A204.1 (cell line): ENCODE measurements at regions not wholly inside any gene's neighbourhood (a gene's known extent, or its start where the extent isn't known, plus 50 kb on each side); places are given as distances from the start of the nearest gene placed in this dataset.
"Not testable (repeated sequence)": the region's sequence is repeated elsewhere in the genome, so short reads cannot be mapped to it uniquely, and the experiment has no call there.

Source experiments
- FAIRE-seq: peaks from 2 replicates; lab custom pipeline; 2012; peaks lifted over from hg19 to GRCh38; lab: Jason Lieb, UNC

DNA sequence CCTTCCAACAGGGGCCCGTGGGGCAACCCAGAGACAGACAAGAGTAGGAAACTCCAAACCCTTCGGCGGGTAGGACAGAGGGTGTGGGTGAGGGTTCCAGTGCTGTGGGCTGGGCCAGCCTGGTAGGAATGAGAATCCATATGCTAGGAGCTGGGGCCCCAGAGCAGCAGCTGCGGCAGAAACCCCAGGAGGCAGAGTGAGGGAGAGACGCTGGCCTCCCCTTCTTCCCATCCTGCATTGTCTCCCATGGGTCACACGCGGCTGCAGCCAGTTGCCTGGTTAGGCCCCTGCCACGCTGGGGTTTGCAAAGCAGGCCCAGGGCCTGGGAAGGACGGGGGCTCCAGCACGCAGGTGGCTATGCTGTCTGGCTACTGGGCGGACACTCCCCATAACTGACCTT lies 113.1 kb upstream of the CCZ1B start:
- not testable (repeated sequence) for FAIRE-seq

DNA sequence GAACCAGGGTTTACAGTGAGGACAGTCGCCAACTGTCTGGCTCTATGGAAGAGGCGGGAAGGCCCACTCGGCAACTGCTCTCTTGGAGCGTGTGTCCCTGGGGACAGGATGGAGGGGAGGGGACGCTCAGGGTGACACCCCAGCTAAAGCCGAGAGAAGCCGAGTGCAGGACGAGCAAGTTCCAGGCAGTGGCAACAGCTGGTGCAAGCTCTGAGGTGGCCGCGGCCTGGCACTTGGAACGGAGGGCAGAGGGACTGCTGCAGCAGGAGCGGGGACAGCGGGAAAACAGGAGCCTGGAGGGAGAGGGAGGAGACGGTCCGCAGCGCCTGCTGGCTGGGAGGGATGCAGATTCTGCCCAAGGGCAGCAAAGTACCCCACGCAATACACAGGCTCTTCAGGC lies 113.8 kb upstream of the CCZ1B start:
- FAIRE-seq = not testable (repeated sequence)

DNA sequence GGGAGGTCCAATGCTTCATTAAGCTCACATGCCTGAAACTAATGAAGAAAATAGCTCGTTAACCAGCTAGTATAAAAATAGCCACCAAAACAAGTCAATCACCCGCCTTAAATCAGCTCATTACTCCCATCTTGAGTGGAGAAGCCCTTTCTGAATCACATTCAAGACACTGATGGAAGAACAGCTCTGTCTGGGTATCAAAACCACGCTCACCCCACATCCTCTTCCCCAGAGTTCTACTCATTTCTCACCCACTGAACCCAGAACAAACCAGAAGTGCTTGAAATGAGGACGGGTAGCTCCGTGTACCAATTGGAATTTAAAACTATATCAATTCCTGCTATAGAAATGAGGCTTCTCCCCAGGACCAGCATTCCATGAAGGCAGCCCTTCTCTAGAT lies 120.8 kb upstream of the CCZ1B start:
- FAIRE-seq = not testable (repeated sequence)

DNA sequence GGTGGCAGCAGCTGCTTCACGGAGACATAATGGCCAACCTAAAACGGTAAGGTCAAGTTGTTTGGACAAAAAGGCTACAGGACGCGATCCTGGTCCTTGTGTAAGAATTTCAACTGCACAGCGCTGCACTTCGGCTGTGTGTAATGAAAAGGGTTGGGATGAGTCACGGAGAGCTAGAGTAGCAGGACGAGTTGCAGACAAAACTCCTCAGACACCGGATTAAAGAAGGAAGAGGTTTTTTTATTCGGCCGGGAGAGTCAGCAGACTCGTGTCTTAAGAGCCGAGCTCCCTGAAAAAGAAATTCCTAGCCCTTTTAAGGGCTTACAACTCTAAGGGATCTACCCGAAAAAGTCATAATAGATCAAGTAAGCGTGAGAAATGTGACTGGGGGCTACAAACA lies 124.2 kb upstream of the CCZ1B start:
- FAIRE-seq = not testable (repeated sequence)

DNA sequence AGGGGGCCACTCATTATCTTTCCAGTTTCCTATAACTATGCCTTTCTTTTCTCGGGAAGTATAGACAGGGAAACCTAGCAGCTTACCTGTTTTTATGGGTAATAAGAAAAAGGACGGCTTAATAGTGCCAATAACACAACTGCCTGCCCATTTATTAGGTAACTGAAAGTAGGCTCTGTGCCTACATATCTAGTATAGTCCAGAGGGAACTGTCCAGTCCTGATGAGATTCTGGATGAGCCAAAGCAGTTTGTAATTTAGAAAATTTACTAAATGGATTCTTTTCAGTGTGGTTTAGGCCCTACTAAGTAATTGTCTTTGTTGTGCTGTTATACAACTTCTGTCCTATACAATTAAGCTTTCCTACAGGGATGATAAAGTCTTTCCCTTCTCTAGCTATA lies 125.5 kb upstream of the CCZ1B start:
- FAIRE-seq = not testable (repeated sequence)

DNA sequence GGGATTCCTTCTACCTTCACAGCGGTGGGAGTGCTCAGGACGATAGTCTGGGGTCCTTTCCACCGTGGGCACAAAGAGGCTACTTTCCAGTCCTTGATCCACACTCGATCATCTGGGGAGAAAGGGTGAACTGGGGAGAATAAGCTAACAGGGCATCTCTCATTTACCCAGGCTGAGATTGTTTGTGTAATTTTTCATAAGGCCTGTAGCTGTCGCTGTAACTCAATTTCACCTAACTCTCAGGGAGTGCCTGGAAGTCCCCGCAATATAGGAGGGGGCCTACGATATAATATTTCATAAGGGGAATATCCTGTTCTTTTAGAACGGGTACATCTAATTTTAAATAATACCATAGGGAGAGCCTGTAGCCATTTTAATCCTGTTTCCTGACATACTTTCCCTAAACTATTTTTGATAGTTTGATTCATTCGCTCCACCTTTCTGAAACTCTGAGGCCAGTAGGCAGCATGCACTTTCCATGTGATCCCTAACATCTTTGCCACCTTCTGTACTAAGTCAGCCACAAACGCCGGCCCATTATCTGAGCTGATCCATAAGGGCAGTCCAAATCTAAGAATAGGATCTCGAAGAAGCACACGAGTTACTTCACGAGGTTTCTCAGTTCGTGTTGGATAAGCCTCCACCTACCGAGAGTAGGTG lies 127.2 kb upstream of the CCZ1B start:
- not testable (repeated sequence) for FAIRE-seq

DNA sequence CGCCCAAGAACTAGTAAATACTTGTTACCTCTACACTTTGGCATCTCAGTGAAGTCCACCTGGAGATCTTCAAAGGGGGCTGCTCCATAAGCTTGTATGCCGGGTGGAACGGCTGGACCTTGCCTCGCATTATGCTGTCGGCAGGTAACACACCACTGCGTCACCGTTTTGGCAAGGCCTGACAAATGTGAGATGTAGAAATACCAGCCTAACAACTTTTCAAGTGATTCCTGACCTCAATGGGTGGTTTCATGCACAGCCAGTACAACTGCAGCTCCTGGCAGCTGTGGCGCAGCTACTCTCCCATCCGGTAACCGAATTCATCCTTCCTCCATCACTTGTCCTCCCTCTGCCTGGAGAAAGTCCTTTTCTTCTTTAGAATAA lies 127.7 kb upstream of the CCZ1B start:
- not testable (repeated sequence) for FAIRE-seq

DNA sequence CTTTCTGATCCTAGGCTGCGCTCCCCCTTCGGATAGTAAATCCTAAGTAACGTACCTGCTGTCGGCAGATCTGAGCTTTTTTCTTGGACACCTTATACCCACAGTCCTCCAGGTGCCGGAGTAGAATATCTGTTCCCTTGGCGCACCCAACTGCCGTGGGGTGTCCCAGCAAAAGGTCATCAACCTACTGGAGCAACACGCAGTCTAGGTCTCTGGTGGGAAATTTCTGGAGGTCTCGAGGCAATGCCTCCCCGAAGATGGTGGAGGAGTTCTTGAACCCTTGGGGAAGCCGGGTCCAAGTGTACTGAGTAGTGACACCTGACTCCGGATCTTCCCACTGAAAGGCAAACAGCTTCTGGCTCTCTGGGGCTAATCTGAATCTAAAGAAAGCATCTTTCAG lies 129.3 kb upstream of the CCZ1B start:
- FAIRE-seq = not testable (repeated sequence)

DNA sequence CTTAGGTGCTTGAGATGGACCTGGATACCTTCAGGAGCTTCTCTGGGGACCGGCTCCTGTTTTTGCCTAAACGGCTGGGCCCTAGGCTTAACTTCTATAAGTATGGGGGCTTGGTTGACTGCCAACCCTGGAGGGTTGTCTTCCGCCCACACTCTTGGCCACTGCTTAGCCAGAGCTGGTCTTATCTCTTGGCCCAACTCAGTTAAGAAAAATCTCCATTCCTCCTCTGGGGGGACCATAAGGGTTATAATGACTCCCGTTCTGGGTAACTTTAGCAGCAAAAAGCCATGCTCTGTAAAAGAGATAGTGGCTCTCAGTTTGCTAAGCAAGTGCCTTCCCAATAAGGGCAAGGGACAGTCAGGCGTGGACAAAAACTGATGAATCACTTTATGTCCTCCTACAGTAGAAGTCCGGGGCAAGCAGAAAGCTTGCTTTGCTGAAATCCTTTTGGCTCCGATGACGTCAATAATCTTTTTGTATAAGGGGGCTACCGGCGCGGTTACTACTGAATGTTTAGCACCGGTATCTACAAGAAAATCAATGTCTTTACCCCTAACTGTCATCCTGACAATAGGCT lies 130.0 kb upstream of the CCZ1B start:
- FAIRE-seq = not testable (repeated sequence)

DNA sequence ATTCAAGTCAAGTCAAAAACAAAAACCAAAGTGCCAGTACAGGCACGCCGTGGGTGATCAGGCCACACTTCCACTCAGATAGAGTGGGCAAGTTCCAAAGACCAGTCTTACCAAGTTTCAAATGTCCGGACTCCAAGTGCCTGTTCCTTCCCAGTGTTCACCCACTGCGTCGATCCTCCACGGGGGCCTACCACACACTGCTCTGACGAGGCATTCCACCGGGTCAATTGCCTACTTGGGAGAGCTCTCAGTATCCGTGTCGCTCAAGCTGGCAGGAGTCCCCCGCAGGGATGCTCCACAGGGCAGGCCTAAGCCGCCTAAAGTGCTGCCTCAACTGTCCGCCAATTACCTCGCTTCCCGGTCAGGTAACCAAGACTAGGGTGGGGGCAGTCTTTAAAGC lies 132.3 kb upstream of the CCZ1B start:
- FAIRE-seq = not testable (repeated sequence)

DNA sequence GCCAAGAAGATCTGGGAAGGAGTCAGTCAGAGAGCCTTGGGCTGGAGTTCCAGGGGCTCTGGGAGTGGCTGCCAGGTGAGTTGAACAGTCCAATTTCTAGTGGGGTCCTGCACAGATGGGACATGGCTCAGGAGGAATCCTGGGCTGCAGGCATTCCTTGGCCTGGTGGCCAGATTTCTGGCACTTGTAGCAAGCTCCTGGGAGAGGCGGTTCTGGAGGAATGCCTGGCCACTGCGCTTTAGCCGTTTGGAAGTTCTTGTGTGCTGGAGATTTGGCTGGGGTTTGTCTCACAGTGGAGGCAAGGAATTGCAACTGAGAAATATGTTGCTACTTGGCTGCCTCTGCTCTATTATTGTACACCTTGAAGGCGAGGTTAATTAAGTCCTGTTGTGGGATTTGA lies 133.9 kb upstream of the CCZ1B start:
- not testable (repeated sequence) for FAIRE-seq

DNA sequence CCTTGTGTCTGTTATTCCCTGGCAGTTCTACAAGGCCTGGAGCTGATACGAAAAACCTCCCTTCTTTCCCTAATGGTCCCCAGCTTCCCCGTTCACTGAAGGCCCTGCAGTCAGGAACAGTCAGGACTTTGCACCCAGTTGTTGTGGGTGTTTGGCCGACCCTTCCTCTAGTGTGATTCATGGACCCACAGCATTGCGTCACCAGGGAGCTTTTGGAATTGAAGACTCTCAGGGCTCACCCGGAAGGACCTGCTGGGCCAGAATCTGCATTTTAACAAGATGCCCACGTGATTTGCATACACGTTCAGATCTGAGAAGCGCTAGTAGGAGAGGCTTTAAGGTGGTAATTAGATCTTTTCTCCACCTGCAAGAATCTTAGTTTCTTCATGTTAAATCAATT lies 136.8 kb upstream of the CCZ1B start:
- FAIRE-seq = not testable (repeated sequence)

DNA sequence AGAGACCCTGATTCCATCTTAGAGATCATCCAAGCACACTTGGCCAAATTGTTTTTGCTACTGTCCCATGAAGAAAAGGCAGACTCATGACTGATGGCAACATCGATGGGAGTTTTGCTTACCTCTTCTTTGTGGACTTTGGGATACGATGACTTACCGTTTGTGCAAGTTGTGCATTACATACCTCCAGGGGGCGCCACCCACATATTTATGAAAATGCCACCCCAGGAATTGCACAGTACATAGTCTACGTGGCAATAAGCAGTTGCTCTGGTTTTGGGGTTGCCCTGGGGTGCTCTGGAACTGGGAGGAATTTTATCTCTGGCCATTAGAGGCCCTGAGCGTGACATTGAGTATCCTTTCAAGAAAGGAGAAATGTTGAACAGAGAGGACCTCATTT lies 139.0 kb upstream of the CCZ1B start:
- FAIRE-seq = not testable (repeated sequence)

DNA sequence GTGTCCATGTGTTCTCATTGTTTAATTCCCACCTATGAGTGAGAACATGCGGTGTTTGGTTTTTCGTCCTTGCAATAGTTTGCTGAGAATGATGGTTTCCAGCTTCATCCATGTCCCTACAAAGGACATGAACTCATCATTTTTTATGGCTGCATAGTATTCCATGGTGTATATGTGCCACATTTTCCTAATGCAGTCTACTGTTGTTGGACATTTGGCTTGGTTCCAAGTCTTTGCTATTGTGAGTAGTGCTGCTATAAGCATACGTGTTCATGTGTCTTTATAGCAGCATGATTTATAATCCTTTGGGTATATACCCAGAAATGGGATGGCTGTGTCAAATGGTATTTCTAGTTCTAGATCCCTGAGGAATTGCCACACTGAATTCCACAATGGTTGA lies 144.1 kb upstream of the CCZ1B start:
- FAIRE-seq = not testable (repeated sequence)

DNA sequence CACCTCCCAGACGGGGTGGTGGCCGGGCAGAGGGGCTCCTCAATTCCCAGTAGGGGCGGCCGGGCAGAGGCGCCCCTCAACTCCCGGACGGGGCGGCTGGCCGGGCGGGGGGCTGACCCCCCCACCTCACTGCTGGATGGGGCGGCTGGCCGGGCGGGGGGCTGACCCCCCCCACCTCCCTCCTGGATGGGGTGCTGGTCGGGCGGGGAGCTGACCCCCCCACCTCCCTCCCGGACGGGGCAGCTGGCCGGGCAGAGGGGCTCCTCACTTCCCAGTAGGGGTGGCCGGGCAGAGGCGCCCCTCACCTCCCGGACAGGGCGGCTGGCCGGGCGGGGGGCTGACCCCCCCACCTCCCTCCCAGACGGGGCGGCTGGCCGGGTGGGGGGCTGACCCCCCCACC lies 148.8 kb upstream of the CCZ1B start:
- FAIRE-seq = not testable (repeated sequence)

DNA sequence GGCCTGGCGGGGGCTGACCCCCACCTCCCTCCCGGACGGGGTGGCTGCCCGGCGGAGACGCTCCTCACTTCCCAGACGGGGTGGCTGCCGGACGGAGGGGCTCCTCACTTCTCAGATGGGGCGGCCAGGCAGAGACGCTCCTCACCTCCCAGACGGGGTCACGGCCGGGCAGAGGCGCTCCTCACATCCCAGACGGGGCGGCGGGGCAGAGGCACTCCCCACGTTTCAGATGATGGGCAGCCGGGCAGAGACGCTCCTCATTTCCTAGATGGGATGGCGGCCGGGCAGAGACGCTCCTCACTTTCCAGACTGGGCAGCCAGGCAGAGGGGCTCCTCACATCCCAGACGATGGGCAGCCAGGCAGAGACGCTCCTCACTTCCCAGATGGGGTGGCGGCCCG lies 149.3 kb upstream of the CCZ1B start:
- not testable (repeated sequence) for FAIRE-seq

DNA sequence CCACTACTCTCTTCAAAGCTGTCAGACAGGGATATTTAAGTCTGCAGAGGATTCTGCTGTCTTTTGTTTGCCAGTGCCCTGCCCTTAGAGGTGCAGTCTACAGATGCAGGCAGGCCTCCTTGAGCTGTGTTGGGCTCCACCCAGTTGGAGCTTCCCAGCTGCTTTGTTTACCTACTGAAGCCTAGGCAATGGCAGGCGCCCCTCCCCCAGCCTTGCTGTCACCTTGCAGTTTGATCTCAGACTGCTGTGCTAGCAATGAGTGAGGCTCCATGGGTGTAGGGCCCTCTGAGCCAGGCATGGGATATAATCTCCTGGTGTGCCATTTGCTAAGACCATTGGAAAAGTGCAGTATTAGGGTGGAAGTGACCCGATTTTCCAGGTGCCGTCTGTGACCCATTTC lies 151.3 kb upstream of the CCZ1B start:
- not testable (repeated sequence) for FAIRE-seq

DNA sequence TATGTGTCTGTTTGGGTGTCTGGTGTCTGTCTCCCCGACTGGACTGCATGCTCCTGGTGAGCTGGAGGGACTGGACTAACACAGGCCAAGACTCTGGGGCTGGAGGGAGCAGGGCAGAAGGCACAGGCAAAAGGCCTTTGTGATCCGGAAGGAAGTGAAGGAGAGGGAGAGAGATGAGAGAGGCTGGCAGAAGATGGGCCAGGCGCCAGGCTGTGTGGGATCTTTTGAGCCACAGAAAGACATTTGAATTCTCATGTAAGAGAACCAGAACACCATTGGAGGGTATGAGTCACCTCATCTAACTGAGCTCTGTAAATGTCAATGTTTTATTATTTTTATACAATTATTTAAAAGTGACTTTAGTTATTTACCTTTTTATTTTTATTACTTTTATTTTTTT lies 152.3 kb upstream of the CCZ1B start:
- FAIRE-seq = not testable (repeated sequence)

DNA sequence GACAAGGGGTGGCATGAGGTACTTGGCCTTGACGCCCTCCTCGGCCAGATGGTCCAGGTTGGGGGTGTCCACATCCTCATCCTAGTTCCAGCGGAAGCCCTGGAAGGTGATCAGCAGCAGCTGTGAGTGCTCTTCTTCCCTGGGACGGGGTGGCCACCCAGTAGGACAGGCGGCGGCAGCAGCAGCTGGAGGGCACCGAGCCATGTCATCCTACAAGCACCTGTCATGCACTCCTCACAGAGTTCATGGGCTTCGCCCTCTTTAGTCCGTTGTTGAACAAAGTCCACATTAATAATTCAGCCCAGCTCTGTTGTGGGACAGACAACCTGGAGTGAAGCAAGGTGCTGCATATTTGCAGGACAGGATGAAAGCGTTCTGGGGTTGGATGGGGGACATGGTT lies 153.4 kb upstream of the CCZ1B start:
- FAIRE-seq = not testable (repeated sequence)

DNA sequence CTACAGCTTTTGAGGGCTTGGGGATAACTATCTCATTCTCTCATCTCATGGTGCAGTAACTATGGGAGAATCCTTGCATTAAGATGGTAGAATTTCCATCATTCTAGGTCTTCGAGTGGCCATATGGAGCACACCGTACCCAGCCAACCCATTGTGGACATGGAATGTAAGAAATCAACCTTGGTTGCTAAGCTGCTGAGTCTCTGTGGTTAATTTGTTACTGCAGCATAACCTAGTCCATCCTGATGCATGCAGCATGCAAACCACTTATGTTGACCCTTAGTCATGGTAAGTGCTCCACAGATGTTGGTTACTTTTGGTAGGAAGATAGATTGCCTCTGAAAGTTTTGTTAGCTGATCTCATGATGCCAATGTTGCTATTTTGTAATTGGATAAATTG lies 156.3 kb upstream of the CCZ1B start:
- not testable (repeated sequence) for FAIRE-seq

DNA sequence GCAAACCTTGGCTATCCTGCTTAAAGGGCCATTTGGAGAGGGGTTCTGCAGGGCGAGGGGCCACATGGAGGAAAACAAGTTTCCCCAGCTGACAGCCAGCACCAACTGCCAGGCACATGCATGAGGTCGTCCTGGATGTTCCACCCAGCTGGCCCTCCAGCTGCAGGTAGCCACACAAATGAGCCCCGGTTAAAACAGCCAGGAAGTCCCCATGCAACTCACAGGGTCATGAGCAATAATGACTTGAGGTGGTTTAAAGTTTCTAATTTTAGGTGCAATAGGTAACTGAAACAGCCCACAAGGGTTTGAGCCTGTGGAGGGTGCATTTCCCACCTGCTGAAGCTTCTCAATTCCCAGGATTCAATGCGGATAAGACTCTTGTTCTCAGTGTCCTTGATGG lies 160.8 kb upstream of the CCZ1B start:
- FAIRE-seq = not testable (repeated sequence)

DNA sequence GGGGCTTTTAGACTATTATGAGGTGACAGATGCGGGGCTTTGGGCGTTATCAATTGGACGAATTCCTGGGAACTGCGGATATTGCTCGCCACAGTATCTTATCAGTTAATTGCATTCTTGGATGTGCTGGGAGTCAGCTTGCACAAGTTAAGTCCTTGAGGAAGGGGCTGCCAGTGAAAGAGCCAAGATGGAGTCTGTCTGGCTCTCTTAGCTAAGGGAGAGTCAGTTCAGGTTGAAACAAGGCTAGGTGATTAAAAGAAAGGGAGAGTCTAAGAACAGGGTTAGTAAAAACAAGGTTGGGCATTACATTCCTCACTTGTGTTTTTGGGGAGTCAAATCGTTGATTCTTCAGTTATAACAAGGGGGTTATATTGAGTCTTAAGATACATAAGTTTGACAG lies 162.5 kb upstream of the CCZ1B start:
- FAIRE-seq = not testable (repeated sequence)

DNA sequence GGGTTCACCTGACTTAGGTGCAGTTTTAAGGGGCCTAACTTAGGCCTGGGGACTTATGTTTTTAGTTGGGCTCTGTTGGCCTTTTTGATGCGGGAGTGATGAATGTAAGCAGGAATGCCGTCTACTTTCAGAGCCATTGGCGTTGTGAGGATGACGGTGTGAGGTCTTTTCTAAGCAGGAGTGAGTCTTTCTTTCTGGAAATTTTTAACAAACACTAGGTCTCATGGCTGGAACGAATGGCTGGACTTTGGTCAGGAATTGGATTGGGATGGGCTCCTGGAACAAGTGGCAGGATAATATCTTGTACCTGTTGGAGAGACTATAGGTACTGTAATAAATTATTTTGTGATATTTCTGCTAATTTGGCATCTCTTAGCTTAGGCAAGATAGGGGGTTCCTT lies 163.9 kb upstream of the CCZ1B start:
- FAIRE-seq = not testable (repeated sequence)

DNA sequence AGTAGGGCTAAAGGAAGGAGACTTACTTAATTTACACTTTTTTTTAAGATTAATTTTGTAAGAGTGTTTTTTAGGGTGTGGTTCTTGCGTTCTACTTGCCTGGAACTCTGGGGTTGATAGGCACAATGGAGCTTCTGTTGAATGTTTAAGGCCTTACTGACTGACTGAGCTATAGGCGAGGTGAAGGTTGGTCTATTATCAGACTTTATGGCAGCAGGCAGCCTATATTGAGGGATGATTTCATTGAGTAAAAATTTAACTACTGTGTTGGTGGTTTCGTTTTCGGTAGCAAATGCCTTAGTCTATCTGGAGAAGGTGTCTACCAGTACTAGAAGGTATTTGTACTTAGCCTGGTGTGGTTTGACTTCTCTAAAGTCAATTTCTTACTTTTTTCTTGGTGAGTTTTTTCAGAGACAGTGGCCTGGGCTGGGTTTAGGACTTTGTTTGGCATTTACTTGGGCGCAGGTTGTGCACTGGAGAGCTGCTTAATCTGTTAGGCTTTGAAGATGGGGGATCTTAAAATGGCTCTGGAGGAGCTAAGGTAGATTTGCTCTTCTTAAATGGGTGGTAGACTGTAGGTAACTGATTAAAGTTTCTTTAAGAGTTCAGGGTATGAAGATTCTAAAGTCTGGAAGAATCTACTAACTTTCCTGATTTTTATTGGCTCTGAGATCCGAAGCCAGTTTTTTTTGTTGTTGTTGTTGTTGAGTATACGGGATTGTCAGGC lies 164.5 kb upstream of the CCZ1B start:
- not testable (repeated sequence) for FAIRE-seq
